Liver (tissue), 2 donors: ENCODE measurements at regions not wholly inside any gene's neighbourhood (a gene's known extent, or its start where the extent isn't known, plus 50 kb on each side); places are given as distances from the start of the nearest gene placed in this dataset.

ENCODE experiments used
- CTCF ChIP-seq: fragments of 150-350 bp; IDR thresholded peaks from 2 replicates; pipeline ENCODE4 v1.5.1; 2017; ENCODE audit warnings: improper control_type of control experiment, low read depth, low read length; ENCODE audit not compliant: missing input control
- REST ChIP-seq: IDR thresholded peaks from 2 replicates; pipeline ENCODE4 v1.6.1; 2016; ENCODE audit warnings: antibody characterized with exemption, mild to moderate bottlenecking
- YY1 ChIP-seq: IDR thresholded peaks from 2 replicates; pipeline ENCODE4 v1.6.1; 2016; ENCODE audit warnings: antibody characterized with exemption, mild to moderate bottlenecking
- donor health status: healthy.

GRCh38 chr22:49028111-49028510 is 799.6 kb downstream of the BRD1 start:
- TF ChIP-seq CTCF (no peak), YY1 (no peak), REST (no peak)
